ENCODE measurements at regions not wholly inside any gene's neighbourhood (a gene's known extent, or its start where the extent isn't known, plus 50 kb on each side); places are given as distances from the start of the nearest gene placed in this dataset.

GRCh38 chr14:85060121-85060520 lies 469.8 kb upstream of the FLRT2 start:
- no peak for ATAC-seq (ENCODE audit: poor library complexity)
- Histone ChIP-seq H3K4me3 (ENCODE audit: low read length) (no peak overlapping the region), H3K27me3 (ENCODE audit: control insufficient read depth in 1 of 2, insufficient read depth in 2 of 2, low read length in 2 of 2) (no peaks in the 10 kb centered on the region), H3K9me3 (ENCODE audit: control insufficient read depth in 1 of 2, insufficient read depth in 1 of 2, low read length in 2 of 2) (no peaks in the 10 kb centered on the region), H3K36me3 (ENCODE audit: insufficient read depth, low read length) (no peaks in the 10 kb centered on the region), H3K27ac (ENCODE audit: low read depth in 1 of 2, low read length in 2 of 2) (no peak overlapping the region), H3K4me1 (ENCODE audit: insufficient read depth, low read length) (no peaks in the 10 kb centered on the region)
- H3K9me3 Mint-ChIP-seq = peaks cover 16% of the 10 kb centered on the region
- no peak overlapping the region for H3K4me3 Mint-ChIP-seq
- no peaks in the 10 kb centered on the region for H3K4me1 Mint-ChIP-seq (ENCODE audit: low read depth)
- no peaks in the 10 kb centered on the region for H3K36me3 Mint-ChIP-seq (ENCODE audit: low read depth)
- H3K27ac Mint-ChIP-seq = no peak overlapping the region
- ChIA-PET POLR2A (no interaction called here), CTCF (no interaction called here)
- DNase-seq = no peak
- H3K27me3 Mint-ChIP-seq = no peaks in the 10 kb centered on the region
- TF ChIP-seq CTCF (IDR thresholded peaks at IDR 0.05) = no peak
- intact Hi-C loops (cut with DNase I, micrococcal nuclease) = no loop called here

DNA sequence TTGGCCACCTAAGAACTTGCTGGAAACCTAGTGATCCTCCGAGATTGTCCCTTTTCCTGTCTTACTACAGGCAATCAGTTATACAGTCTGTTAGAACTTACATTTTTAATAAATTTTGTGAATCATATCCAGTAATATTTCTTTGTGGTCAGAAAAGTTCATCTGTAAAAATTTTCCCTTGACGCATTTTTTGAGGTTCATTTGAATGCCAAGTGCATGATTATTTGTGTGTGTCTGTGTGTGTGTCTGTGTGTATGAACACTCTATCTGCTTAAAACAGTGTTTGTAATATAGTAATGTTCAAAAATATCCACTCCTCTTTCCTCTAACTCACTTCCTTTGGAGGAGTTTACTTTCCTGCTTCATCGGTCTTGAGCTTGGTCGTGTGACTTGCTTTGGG lies 468.7 kb upstream of the FLRT2 start:
- Mint-ChIP-seq H3K27ac (no peak overlapping the region), H3K27me3 (no peaks in the 10 kb centered on the region), H3K36me3 (ENCODE audit: low read depth) (no peaks in the 10 kb centered on the region), H3K9me3 (peaks cover 12% of the 10 kb centered on the region), H3K4me1 (ENCODE audit: low read depth) (no peaks in the 10 kb centered on the region), H3K4me3 (no peak overlapping the region)
- no peak for DNase-seq
- POLR2A ChIA-PET = no interaction called here
- TF ChIP-seq CTCF (IDR thresholded peaks at IDR 0.05) = no peak
- Histone ChIP-seq H3K27me3 (ENCODE audit: control insufficient read depth in 1 of 2, insufficient read depth in 2 of 2, low read length in 2 of 2) (no peaks in the 10 kb centered on the region), H3K9me3 (ENCODE audit: control insufficient read depth in 1 of 2, insufficient read depth in 1 of 2, low read length in 2 of 2) (no peaks in the 10 kb centered on the region), H3K4me3 (ENCODE audit: low read length) (no peak overlapping the region), H3K27ac (ENCODE audit: low read depth in 1 of 2, low read length in 2 of 2) (no peak overlapping the region), H3K36me3 (ENCODE audit: insufficient read depth, low read length) (no peaks in the 10 kb centered on the region), H3K4me1 (ENCODE audit: insufficient read depth, low read length) (no peaks in the 10 kb centered on the region)
- intact Hi-C loops (cut with DNase I, micrococcal nuclease) = no loop called here
- CTCF ChIA-PET = interaction anchor here (0.7 kb wide), 1 partner anchor 11 kb away, joined by 3 read pairs; no protein-coding TSS in a partner anchor
- no peak for ATAC-seq (ENCODE audit: poor library complexity)

DNA sequence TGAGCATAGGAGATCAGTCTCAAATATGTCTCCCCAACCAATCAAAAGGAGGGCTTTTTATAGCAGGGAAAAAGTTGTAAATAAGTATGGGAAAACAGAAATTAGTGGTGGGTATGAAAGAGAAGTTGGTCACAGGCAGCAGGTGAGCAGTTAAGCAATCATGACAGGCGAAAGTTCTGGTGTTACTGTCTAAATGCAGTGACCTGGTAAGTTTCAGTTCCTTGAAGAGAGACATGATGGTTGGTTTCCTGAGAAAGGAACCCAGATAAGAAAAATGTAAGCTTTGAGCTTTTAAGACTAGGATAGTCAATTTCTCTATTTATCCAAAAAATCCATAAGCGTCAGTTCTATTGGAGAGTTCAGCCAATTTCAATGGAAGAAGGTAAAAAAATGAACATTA lies 466.2 kb upstream of the FLRT2 start:
- no peaks in the 10 kb centered on the region for H3K27me3 Mint-ChIP-seq
- H3K4me1 Mint-ChIP-seq (ENCODE audit: low read depth) = no peaks in the 10 kb centered on the region
- CTCF ChIA-PET = no interaction called here

More for the DNA sequence above, 466.2 kb upstream of the FLRT2 start:
- H3K27ac ChIP-seq (ENCODE audit: low read depth in 1 of 2, low read length in 2 of 2) = no peak overlapping the region
- ATAC-seq (ENCODE audit: poor library complexity) = no peak
- POLR2A ChIA-PET = no interaction called here
- H3K27me3 ChIP-seq (ENCODE audit: control insufficient read depth in 1 of 2, insufficient read depth in 2 of 2, low read length in 2 of 2) = no peaks in the 10 kb centered on the region
- DNase-seq = no peak
- no peaks in the 10 kb centered on the region for H3K9me3 ChIP-seq (ENCODE audit: control insufficient read depth in 1 of 2, insufficient read depth in 1 of 2, low read length in 2 of 2)
- no peaks in the 10 kb centered on the region for H3K4me1 ChIP-seq (ENCODE audit: insufficient read depth, low read length)
- no peak for TF ChIP-seq CTCF (IDR thresholded peaks at IDR 0.05)
- Mint-ChIP-seq H3K36me3 (ENCODE audit: low read depth) (no peaks in the 10 kb centered on the region), H3K27ac (no peak overlapping the region), H3K4me3 (no peak overlapping the region), H3K9me3 (peaks cover 5% of the 10 kb centered on the region)
- H3K36me3 ChIP-seq (ENCODE audit: insufficient read depth, low read length) = no peaks in the 10 kb centered on the region
- H3K4me3 ChIP-seq (ENCODE audit: low read length) = no peak overlapping the region
- intact Hi-C loops (cut with DNase I, micrococcal nuclease) = no loop called here

Measured in CD4-positive, alpha-beta T cell (primary cell).